GM21723 (cell line): ENCODE measurements at regions not wholly inside any gene's neighbourhood (a gene's known extent, or its start where the extent isn't known, plus 50 kb on each side); places are given as distances from the start of the nearest gene placed in this dataset.
"Not testable (repeated sequence)": the region's sequence is repeated elsewhere in the genome, so short reads cannot be mapped to it uniquely, and the experiment has no call there.

Source experiments
- ATAC-seq: cut with Tn5 transposase; IDR thresholded peaks from one replicate; pipeline ENCODE4 v1.9.1; 2021; ENCODE audit warnings: mild to moderate bottlenecking, moderate library complexity; ENCODE audit not compliant: unreplicated experiment

DNA sequence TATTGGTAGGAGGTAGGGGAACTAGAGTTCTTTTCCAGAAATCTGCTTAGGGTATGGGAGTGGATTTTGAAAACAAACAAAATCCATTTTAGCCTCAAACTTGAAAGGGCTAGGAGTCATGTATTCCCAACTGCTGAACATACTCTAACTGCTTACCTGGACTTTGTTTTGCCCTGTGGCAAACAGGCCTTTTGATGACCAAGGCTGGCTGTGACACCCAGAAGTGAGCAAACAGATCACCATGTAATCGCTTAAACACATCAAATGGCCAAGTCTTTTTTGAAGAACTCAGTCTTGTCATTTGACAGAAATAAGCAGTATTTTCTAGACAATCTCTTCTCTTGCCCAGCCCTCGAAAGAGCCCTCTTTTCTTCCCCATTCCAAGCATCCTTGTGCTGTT is 203.4 kb downstream of the KIT start:
- no peak for ATAC-seq

DNA sequence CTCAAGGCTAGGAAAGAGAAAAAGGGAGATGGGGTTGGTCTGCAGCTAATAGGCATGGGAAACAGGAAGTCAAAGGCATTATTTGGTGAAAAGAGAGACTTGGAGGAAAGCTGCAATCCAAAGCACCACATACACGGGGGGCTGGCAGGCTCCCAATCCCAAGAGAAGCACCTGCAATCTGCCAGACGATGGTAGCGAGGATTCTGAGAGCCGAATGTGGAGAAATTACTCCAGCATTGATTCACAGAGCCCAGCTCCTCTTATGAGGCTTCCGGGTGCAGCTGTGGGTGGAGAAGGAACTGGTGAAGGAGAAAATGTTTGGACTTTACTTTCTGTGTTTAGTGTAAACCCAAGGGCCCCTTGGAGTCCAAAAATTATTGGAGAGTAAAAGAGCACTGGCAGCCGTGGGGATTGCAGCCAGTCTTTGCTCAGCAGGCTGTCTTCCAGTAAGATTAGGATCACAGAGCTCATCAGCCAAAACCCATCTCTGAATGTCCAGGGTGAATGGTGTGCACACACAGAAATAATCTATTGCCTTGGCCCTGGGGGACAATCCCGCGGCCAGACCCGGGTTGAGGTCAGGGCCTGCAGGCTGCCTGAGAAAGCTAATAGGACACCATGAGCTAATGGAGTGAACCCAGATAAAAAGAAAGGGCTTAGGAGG is 197.6 kb downstream of the KIT start:
- no peak for ATAC-seq

DNA sequence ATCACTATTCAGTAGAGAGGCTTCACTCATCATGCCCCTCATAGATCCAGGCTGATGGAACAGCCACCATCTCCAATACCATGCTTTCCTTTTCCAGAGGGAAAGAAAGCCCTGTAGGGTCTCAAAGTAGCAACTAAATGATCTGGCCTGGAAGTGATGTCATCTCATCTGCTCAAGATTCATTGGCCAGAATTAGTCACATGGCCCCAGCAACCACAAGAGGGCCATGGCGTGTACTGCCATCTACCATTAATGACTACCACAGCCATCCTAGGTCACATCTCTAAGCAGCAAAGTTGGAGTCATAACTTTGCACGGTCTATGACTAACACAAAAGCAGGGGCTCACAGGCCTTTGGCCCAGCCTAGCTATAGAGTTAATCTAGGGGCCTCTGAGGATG is 194.8 kb downstream of the KIT start:
- no peak for ATAC-seq

DNA sequence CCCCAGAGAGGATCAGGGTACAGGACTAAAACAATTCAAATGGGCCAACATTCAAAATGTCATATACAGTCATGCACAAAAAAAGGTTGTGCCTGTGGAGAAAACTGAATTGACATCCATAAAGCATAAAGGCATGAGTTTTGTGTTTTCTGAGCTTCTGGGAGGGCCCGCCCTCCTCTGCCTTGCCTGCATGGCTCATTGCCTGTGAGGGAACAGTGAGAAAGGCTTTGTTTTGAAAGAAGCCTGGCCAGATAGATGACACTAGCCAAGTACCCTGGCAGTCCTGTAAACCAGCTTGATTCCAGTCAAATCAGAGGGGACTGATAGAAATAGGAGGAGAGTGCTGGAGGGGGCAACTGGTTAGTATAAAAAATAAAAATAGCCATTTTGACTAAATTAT is 194.3 kb downstream of the KIT start:
- no peak for ATAC-seq

DNA sequence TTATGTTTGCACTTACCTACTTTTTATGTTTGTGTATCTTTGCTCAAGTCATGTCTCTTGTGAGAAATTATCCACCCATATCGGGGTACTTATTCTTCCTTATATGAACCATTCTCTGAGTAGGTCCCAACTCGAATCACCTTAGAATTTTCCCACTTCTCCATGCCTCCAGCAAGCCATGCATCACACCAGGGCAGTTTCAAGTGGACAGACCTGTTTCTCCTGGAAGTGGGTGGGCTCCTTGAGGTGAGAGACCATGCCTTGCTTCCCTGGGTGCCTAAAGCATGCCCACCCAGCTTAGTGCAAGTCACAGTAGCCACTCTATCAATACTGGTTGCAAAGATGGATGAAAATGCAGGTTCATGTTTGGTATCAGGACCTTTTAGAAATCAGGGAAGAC is 187.2 kb downstream of the KIT start:
- ATAC-seq = no peak

DNA sequence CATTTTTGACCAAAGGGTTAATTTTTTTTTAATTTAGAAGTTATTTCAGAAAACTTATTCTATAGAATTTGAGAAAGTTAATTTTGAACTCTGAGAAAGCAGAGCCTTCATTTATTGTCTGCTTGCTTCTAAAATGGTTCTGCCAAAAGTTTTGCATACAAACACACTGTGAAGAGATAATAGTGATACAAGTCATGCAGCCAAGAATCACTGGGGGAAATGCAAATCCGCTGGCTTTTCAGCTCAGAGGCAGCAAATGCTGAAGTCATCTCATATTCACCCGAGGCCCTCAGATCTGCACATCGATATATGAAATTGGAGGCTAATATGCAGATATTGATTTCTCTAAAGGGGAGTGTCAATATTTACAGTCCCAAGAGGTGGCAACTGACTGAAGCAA is 186.2 kb downstream of the KIT start:
- no peak for ATAC-seq

DNA sequence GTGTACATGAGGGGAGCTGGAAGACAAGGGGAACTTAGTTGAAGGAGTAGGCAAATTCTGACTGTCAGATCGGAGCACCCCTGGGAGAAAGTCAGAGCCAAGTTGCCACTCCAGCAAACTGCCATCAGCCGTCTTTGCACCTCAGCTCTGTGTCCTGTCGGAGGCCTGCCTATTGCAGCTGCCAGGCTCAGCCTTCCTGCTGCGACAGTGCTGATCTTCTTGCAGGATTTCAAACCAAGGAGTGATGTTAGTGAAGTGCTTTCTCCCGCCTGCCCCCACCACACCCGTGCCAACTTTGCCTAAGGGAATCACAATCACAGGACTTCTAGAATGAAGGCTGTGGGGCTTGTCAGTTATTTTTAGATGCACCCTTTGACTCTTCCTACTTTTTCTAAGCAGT is 185.3 kb downstream of the KIT start:
- ATAC-seq = no peak

DNA sequence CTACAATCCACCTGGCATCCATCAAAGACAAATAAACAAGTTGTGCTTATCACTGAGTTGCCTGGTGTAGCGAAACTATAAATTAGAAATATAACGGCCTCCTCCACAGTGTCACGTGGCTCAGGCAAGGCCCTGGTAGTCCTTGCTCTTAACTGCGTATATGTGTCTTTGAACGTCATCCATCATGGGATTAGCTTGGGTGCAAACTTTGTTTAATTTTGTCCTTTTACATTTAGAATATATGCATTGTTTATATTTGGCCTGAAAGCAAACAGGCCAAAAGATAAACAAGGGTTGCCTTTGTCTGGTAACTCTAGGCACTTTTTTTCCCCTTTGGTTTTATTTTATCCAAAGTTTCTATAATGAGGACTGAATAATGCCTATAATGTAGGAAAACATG is 184.9 kb downstream of the KIT start:
- no peak for ATAC-seq

DNA sequence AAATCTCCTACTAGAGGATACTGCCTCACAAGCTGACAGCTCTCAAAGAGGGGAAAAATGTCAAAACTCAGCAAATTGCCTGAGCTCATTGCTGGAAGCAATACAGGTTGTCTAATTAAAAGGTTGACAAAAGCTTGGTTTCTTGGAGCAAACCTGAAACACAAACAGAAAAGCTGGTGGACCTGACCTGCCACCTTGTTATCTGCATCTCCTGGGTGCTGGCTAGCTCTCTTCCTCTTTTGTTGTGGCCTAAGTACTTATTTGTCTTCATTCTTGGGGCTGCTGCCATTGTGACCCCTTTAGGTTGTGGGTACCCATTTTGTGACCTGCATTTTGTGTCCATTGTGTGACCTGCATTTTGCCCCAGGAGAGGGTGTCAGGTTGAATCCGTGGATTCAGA is 184.5 kb downstream of the KIT start:
- no peak for ATAC-seq

DNA sequence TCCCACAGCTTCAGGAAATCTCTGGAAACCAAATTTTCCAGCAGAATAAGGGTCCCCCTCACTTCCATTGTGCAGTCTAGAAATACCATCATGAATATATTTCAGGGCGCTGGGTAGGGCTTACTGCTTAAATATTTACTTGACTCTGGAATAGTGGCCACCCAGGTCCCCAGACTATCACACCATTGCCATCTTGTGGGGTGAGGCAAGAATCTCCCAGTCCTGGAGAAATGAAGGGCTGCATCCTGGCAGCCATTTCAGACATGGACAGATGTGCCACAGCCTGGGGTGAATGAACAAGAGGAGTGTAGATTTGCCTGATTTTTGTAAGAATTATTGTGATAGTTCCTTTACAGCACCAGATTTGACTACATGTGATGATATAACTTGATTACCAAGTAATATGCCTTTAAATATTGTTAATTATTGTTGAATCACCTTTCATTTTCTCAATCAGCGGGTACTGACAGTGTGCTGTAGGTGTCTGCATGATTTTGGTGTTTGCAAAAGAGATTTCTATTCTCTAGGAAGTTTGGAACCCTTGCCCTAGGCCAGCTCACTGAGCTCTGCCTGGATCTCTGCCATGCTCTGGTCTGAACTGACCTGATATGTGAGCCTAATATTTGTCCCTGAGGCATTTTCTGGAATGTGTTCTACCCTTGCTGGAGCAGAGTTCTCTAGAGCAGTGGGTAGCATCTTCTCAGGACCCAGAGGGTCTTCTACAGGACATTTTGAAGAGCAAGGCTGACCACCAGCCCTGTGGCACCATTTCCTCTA is 183.4 kb downstream of the KIT start:
- ATAC-seq = no peak

DNA sequence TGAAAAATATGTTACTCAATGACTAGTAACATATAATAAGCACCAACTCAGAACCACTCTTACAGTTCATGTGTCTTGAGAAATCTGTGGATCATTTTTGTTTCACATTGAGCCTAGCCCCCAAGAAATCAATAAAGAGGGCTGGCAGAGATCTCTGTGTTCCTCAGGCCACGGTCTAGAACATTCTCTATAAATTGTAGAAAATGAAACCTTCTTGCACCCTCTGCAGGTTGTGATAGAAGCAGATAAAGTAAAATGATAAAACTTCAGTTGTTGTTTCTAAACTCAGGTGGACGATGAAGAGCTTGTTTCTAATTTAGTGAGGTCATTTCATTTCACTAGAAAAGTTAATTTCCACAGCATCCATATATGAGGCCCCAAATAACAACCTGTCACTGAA is 182.7 kb downstream of the KIT start:
- no peak for ATAC-seq

DNA sequence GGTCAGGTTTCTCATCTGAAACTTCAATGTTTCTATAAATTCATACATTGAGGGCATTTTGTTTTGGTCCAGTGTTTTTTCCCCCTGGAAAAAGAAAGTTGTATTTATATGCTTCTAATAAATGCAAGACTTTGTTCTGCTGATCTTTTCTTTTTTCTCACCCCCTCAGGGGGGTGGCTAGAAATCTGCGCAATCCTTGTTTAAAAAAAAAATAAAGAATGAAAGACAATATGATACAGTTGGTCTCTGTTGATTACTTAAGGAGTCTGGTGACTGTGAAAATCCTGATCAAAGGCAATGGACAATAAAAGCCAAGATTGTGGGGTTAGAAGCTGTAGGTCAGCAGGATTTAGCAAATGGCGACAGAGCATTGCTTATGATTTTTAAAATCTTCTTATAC is 180.5 kb downstream of the KIT start:
- ATAC-seq = no peak

DNA sequence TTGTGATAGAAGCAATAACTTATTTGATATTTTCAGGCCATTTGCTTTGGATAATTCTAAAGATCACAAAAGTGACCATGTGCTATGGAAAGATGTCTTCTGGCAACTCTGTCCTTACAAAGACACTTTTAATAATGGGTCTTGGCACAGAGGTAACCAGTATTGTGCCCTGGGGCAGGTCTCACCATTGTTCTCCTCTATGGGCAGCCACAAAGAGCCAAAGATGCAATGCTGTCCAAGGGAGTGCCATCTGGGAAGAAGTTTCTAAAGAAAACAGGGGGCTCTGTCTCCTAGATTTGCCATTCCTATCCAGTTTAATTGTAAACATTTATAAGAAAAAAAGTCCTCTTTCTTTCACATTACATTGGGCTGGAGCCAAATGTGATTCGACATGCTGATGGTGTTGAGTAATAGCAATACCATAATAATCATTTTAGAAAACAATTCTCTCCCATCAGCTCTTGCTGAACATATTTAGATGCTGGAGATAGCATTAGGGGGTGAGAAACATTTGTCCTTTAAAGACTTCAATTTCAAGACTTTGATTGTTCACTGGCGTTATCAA is 179.9 kb downstream of the KIT start:
- ATAC-seq = no peak

DNA sequence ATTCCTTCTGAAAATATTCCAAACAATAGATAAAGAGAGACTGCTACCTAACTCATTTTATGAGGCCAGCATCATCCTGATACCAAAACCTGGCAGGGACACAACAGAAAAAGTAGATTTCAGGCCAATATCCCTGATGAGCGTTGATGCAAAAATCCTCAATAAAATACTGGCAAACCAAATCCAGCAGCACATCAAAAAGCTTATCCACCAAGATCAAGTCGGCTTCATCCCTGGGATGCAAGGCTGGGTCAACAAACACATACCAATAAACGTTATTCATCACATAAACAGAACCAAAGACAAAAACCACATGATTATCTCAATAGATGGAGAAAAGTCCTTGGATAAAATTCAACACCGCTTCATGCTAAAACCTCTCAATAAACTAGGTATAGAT is 170.6 kb downstream of the KIT start:
- not testable (repeated sequence) for ATAC-seq

DNA sequence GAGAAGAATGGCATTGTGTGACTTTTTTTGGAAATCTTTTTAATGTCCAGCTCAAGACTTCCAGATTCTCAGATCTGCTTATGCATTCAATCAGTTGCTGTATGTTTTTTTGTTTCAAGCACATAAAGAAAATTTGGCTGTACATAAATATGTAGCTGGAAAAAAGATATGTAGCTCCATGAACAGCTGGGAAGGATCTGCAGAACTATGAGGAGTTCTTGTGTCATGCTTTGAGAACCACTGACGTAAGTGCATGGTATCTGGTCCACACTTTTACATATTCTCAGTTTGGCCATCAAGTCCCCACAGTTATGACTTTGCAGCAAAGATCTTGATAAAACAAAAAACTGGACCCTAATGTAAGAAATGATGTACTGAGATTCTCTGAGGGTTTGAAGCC is 165.9 kb downstream of the KIT start:
- no peak for ATAC-seq

DNA sequence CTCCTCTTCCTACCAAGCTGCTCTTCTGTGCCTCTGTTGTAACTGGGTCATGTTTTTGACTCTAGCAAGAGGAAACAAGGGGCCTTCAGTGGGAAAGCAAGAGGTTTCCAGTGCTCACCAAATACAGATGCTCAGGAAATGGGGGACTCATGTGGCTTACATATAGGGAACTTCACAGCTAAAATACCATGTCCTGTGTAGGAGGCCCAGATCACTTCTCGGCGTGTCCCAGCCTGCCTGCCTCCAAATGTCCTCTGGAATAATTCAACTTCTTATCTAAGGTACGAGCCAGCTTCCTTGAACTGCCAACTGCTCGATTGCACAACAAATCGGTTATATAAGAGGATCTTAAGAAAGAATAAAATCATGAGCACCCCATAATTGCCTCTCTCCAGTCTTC is 161.3 kb downstream of the KIT start:
- ATAC-seq = no peak

DNA sequence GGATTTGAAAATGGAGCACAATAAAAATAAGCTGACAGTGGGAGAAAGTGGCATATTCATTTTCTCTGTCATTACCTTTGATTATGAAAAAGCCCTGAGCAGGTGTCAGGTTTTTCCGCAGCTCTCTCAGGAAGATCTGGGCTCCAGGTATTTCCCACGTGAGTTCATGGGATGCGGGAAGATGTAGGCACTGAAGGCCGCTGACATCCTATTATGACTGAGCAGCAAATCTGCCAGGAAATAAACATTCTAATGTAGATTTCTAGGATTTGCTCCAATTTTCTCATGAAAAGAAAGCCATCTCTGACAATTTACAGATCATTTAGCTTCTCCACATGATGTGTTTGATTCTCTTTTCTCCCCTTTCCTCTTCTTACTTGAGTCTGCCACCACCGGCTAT is 160.7 kb downstream of the KIT start:
- ATAC-seq = no peak

DNA sequence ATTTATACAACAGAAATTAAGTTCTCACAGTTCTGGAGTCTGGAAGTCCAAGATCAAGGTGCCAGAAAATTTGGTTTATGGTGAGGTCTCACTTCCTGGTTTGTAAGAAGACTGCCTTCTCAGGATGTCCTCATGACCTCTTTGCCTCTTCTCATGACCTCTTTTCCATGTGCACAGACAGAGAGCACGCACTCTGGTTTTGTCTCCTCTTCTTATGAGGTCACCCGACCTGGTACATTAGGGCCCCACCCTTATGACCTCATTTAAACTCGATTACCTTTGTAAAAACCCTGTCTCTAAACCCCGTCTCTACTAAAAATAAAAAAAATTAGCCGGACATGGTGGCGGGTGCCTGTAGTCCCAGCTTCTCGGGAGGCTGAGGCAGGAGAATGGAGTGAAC is 155.9 kb downstream of the KIT start:
- no peak for ATAC-seq

DNA sequence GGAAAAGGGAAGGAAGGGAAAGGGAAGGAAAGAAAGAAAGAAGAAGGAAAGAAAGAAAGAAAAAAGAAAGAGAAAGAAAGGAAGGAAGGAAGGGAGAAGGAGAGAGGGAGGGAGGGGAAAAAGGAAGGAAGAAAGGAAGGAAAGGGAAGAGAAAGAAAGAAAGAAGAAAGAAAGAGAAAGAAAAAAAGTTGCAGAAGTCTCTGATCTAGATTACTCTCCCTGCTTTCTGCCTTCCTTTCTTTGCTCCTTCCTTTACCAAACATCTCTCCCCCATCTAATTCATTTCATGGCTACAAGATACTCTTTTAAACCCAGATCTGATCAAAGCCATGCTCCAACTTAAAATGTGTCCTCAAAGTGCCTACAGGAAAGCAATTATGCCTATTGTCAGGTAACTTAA is 148.6 kb downstream of the KIT start:
- ATAC-seq = no peak

DNA sequence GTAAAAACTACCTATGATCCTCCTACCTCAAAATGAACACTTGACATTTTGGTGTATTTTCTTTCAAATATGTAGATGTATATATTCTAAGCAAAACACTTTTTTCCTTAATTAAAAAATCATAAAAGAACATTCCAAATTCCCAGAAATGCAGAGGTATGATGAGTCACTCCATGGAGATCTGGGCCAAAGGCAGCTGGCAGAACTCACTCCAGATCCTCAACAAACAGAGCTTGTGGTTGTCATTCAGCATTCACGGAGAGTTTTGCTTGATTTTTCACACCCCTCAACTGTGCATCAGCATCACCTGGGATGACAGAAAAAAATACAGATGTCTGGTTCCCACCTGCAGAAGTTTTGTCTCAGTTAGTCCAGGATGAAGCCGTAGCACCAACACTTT is 144.6 kb downstream of the KIT start:
- no peak for ATAC-seq

DNA sequence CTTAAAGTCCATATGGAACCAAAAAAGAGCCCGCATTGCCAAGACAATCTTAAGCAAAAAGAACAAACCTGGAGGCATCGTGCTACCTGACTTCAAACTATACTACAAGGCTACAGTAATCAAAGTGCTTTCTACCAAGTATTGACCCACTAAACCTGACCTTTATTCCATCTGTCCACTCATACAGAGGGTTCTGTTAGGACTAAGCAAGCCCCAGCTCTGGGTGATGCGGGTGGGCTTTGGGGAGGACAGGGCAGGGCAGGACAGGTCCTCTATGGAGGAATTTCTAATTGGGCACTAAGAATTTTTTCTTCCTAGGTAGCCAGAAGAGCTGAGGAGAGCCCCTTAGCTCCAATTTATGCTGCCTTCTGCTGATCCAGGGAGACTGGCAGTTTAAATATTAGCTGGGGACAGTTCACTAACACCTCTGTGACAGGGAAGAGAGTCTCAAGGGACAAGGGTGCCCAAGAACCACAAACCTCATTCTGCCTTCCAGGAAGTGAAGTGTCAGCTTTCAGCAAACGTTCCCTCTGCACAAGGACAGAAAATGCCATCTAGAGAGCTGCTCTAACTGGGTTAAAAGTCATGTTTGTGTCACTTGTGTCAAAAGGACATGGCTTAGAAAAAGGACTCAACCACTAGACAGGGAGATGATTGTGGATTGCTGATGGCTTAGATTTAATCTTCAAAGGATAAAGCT is 143.2 kb downstream of the KIT start:
- no peak for ATAC-seq

DNA sequence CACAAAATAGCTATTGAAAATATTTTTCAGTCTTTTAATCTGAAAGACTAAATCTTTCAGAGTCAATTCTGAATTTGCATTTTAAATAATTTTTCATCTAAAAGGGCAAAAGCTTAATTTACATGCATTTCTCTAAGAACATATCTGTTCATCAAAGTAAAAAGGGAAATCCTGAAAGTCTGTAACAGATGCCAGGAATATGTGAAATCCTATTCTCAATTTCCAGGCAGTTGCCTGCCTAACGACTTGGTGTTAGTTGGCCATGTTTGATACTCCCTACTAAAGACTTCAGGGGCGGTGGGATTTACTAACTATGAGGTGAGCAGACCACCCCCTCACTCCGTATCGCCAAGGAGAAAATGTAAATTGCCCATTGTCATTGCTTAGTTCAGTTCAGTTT is 136.8 kb downstream of the KIT start:
- ATAC-seq = no peak
